Breast epithelium (tissue), 4 donors: ENCODE measurements at regions not wholly inside any gene's neighbourhood (a gene's known extent, or its start where the extent isn't known, plus 50 kb on each side); places are given as distances from the start of the nearest gene placed in this dataset.

Source experiments
- DNase-seq, 2 donors: peaks; one replicate each; pipeline ENCODE4 v3.0.0-alpha.2; 2019; ENCODE audit warnings: low spot score in 2 of 2
- H3K27ac ChIP-seq, 2 donors: fragments of 200-600 bp; sonication (generic) in 1 of 2; one replicate each; pipeline ENCODE4 v1.5.1; 2016 to 2019; ENCODE audit warnings: mild to moderate bottlenecking in 1 of 2
- H3K27me3 ChIP-seq, 2 donors: fragments of 200-600 bp; sonication (generic) in 1 of 2; one replicate each; pipeline versions ENCODE4 v1.5.1 to v1.6.0; 2017 to 2019; ENCODE audit warnings: control low read depth in 1 of 2, mild to moderate bottlenecking in 1 of 2
- H3K36me3 ChIP-seq: fragments of 200-600 bp; one replicate; pipeline ENCODE4 v1.5.1; 2019
- H3K4me1 ChIP-seq, 2 donors: fragments of 200-600 bp; sonication (generic); one replicate each; pipeline ENCODE4 v1.5.1; 2016 to 2019; ENCODE audit warnings: control low read depth in 1 of 2
- H3K4me3 ChIP-seq, 3 donors: fragments of 200-600 bp; sonication (generic); 1 replicate in 2 of 3; 2 replicates in 1 of 3; pipeline ENCODE4 v1.5.1; 2016 to 2019; ENCODE audit warnings: mild to moderate bottlenecking in 3 of 3, moderate library complexity in 2 of 3
- H3K9me3 ChIP-seq, 2 donors: fragments of 200-600 bp; sonication (generic) in 1 of 2; one replicate each; pipeline ENCODE4 v1.5.1; 2016 to 2019; ENCODE audit warnings: control low read depth in 1 of 2
- POLR2A ChIP-seq: fragments of 450-650 bp; IDR thresholded peaks from one replicate; pipeline ENCODE4 v1.6.1; 2016; ENCODE audit warnings: antibody characterized with exemption, mild to moderate bottlenecking, moderate library complexity
- POLR2AphosphoS5 ChIP-seq, 3 donors: sonication (generic); formaldehyde crosslinking; IDR thresholded peaks; one replicate each; pipeline ENCODE4 v1.6.1; 2017; ENCODE audit warnings: antibody characterized with exemption in 3 of 3
- intact Hi-C: fragments of 100-400 bp; cut with DNase I; formaldehyde crosslinking; loops from one replicate; pipeline ENCODE4 v1.15.1; 2023; ENCODE audit warnings: low total_unique reads
- TF ChIP-seq, protein P1 (sequence below), 3 donors: fragments of 450-650 bp; IDR thresholded peaks; one replicate each; pipeline ENCODE4 v1.5.1; 2016 to 2017; ENCODE audit warnings: antibody characterized with exemption in 3 of 3, mild to moderate bottlenecking in 3 of 3, moderate library complexity in 3 of 3

DNA sequence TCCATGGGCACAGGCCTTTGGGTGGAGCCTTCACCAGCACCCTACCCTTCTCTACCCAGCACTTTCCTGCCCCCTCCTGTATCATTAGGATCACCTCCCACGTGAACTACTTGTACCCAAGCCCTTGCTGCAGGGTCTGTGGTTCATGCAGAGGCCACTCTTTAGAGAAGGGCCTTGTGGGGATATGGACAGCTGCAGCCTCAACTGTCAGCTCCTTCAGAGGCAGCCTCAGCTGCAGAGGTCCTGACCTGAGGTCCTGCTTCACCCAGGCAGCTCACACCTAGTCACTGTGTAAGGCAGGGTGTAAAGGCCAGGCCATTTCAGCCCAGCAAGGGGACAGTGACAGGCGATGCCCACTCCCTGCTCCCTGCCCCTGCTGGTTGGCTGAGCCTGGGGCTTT is 448.6 kb upstream of the PROK2 start:
- Histone ChIP-seq H3K27ac (no peak overlapping the region), H3K9me3 (no peaks in the 10 kb centered on the region), H3K36me3 (no peaks in the 10 kb centered on the region), H3K4me3 (no peak overlapping the region), H3K4me1 (peaks cover 0 to 11% of the 10 kb centered on the region in 2 donors), H3K27me3 (no peaks in the 10 kb centered on the region)
- no peak for DNase-seq
- intact Hi-C loops = no loop called here
- TF ChIP-seq, protein P1, sequence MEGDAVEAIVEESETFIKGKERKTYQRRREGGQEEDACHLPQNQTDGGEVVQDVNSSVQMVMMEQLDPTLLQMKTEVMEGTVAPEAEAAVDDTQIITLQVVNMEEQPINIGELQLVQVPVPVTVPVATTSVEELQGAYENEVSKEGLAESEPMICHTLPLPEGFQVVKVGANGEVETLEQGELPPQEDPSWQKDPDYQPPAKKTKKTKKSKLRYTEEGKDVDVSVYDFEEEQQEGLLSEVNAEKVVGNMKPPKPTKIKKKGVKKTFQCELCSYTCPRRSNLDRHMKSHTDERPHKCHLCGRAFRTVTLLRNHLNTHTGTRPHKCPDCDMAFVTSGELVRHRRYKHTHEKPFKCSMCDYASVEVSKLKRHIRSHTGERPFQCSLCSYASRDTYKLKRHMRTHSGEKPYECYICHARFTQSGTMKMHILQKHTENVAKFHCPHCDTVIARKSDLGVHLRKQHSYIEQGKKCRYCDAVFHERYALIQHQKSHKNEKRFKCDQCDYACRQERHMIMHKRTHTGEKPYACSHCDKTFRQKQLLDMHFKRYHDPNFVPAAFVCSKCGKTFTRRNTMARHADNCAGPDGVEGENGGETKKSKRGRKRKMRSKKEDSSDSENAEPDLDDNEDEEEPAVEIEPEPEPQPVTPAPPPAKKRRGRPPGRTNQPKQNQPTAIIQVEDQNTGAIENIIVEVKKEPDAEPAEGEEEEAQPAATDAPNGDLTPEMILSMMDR (IDR thresholded peaks at IDR 0.05) = no peak
- no peak for TF ChIP-seq POLR2AphosphoS5 (IDR thresholded peaks at IDR 0.05)
- TF ChIP-seq POLR2A = no peak

- H3K4me3 ChIP-seq = no peak overlapping the region
- no peaks in the 10 kb centered on the region for H3K36me3 ChIP-seq
- H3K27ac ChIP-seq = no peak overlapping the region
- no peaks in the 10 kb centered on the region for H3K27me3 ChIP-seq
- no peaks in the 10 kb centered on the region for H3K9me3 ChIP-seq
- no peak for DNase-seq
- peaks cover 0 to 11% of the 10 kb centered on the region in 2 donors for H3K4me1 ChIP-seq
- intact Hi-C loops = no loop called here
- TF ChIP-seq, protein P1 (IDR thresholded peaks at IDR 0.05) = no peak
- no peak for TF ChIP-seq POLR2A
- no peak for TF ChIP-seq POLR2AphosphoS5 (IDR thresholded peaks at IDR 0.05)
These were observed 447.8 kb upstream of the PROK2 start for GRCh38 chr3:72232777-72233176.

DNA sequence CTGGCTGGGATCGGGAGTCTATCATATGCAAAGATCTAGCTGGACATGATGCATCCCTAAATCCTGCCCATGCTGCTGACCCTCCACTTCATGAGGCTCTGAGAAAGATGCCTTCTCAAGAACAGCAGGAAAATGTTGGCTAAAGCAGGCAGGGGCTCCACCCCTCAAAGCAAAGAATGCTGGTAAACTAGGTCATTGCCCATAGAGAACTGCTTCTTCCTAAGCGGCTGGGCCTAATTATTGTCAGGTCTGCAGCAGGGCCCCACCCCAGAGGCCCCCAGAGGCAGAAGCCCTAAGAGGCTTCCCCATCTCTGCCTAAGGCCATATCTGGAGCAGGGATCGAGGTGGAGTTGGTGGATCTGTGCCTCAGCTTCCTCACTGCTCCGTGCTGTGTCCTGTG is 447.4 kb upstream of the PROK2 start:
- no peak overlapping the region for H3K4me3 ChIP-seq
- TF ChIP-seq POLR2A = no peak
- TF ChIP-seq, protein P1 (IDR thresholded peaks at IDR 0.05) = no peak
- no peak for TF ChIP-seq POLR2AphosphoS5 (IDR thresholded peaks at IDR 0.05)
- H3K27ac ChIP-seq = no peak overlapping the region
- no peak for DNase-seq
- H3K27me3 ChIP-seq = no peaks in the 10 kb centered on the region
- intact Hi-C loops = no loop called here
- H3K36me3 ChIP-seq = no peaks in the 10 kb centered on the region
- no peaks in the 10 kb centered on the region for H3K9me3 ChIP-seq
- H3K4me1 ChIP-seq = peaks cover 0 to 11% of the 10 kb centered on the region in 2 donors

DNA sequence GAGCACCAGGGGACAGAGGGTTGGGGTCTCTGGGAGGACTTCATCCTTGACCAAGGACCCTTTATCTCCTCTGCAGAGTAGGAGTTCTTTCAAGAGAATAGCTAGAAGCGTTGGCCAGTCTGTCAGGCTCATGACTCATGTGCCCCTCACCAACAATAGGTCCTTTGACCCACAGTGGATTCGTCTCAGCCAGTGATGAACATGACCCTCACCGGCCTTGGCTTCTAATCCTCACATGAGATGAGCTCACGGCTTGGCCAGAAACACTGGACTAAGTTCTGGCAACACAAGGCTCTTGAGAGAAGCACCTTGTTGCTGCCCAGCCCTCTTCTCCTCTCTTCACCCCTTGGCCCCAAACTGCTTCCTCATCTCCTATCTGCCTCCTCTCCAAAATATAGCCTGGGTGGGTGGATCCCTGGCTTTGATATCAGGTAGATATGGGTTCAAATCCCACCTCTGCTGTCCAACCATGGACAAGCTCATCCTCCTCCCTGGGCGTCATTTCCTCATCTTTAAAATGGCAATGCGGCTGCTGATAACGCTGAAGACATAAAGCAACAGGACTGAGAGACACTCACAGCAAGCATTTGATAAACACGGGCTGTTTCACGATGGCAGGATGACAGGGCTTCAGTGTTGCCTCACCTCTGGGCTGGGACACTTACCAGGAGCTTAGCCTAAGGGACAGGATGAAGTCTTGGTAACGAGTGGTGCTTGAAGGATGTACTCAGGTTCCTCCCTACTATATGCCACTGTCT is 446.7 kb upstream of the PROK2 start:
- DNase-seq = no peak
- no peaks in the 10 kb centered on the region for H3K27me3 ChIP-seq
- peaks cover 0 to under 1% of the 10 kb centered on the region in 2 donors for H3K9me3 ChIP-seq
- no peak overlapping the region for H3K27ac ChIP-seq
- intact Hi-C loops = no loop called here
- H3K4me1 ChIP-seq = peaks cover 0 to 11% of the 10 kb centered on the region in 2 donors
- TF ChIP-seq, protein P1 (IDR thresholded peaks at IDR 0.05) = no peak
- no peak for TF ChIP-seq POLR2AphosphoS5 (IDR thresholded peaks at IDR 0.05)
- no peak for TF ChIP-seq POLR2A
- H3K36me3 ChIP-seq = no peaks in the 10 kb centered on the region
- H3K4me3 ChIP-seq = no peak overlapping the region

DNA sequence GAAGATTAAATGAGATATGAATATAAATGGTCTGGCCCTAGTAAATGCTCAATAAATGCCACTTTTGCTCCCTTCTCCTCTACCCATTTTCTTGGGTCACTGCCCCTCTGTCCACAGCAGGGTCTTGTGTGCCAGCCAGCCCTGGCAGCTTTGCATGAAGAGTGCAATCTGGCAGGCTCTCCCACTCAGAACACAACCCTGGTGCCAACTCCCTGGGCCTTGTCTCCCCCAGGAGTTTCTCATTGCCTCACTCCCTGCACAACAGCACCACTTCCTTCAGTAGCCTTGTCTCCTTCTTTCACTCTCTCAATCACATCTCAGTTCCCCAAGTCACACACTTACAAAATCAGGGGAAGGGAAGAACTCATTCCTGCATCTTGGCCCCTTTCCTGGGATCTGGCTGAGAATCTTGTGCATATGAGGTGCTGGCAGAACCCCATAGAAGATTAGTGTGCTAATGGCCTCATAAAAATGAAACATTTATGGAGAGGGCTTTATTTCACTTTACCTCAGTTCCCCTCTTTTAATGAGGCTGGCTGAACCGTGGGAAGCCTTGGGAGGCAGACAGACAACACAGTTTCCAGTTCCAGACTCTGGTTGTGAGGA is 445.9 kb upstream of the PROK2 start:
- Histone ChIP-seq H3K27me3 (no peaks in the 10 kb centered on the region), H3K4me1 (peaks cover 0 to 11% of the 10 kb centered on the region in 2 donors), H3K27ac (no peak overlapping the region), H3K4me3 (no peak overlapping the region), H3K36me3 (no peaks in the 10 kb centered on the region), H3K9me3 (peaks cover 4 to 7% of the 10 kb centered on the region in 2 donors)
- no peak for DNase-seq
- intact Hi-C loops = no loop called here
- no peak for TF ChIP-seq POLR2AphosphoS5 (IDR thresholded peaks at IDR 0.05)
- TF ChIP-seq, protein P1 (IDR thresholded peaks at IDR 0.05) = no peak
- no peak for TF ChIP-seq POLR2A
